ENCODE measurements at regions not wholly inside any gene's neighbourhood (a gene's known extent, or its start where the extent isn't known, plus 50 kb on each side); places are given as distances from the start of the nearest gene placed in this dataset.

GRCh38 chr6:150456466-150456865, 87.7 kb downstream of the IYD start:
- DNase-seq = no peak
- TF ChIP-seq CTCF (IDR thresholded peaks at IDR 0.05) = no peak
- Histone ChIP-seq H3K4me1 (no peaks in the 10 kb centered on the region), H3K9me3 (no peaks in the 10 kb centered on the region), H3K9ac (ENCODE audit: low read depth in 2 of 2, low read length in 2 of 2) (no peak overlapping the region), H3K4me3 (no peak overlapping the region), H3K27me3 (no peaks in the 10 kb centered on the region), H3K27ac (no peak overlapping the region), H3K36me3 (no peaks in the 10 kb centered on the region)
- intact Hi-C loops (cut with DNase I) = no loop called here

GRCh38 chr6:150456902-150457643, 88.3 kb downstream of the IYD start:
- intact Hi-C loops (cut with DNase I) = no loop called here
- no peaks in the 10 kb centered on the region for H3K9me3 ChIP-seq
- no peak overlapping the region for H3K9ac ChIP-seq (ENCODE audit: low read depth in 2 of 2, low read length in 2 of 2)
- H3K36me3 ChIP-seq = no peaks in the 10 kb centered on the region
- H3K27ac ChIP-seq = no peak overlapping the region
- no peak for DNase-seq
- TF ChIP-seq CTCF (IDR thresholded peaks at IDR 0.05) = no peak
- no peaks in the 10 kb centered on the region for H3K4me1 ChIP-seq
- H3K4me3 ChIP-seq = no peak overlapping the region
- no peaks in the 10 kb centered on the region for H3K27me3 ChIP-seq

- Histone ChIP-seq H3K27ac (no peak overlapping the region), H3K4me1 (no peaks in the 10 kb centered on the region), H3K27me3 (no peaks in the 10 kb centered on the region), H3K36me3 (no peaks in the 10 kb centered on the region), H3K4me3 (no peak overlapping the region), H3K9ac (ENCODE audit: low read depth in 2 of 2, low read length in 2 of 2) (no peak overlapping the region), H3K9me3 (no peaks in the 10 kb centered on the region)
- no peak for TF ChIP-seq CTCF (IDR thresholded peaks at IDR 0.05)
- no peak for DNase-seq
- intact Hi-C loops (cut with DNase I) = no loop called here
Observed at GRCh38 chr6:150458579-150458978, 89.8 kb downstream of the IYD start.

GRCh38 chr6:150463852-150464251, 95.0 kb downstream of the IYD start:
- Histone ChIP-seq H3K36me3 (no peaks in the 10 kb centered on the region), H3K4me3 (no peak overlapping the region), H3K9ac (ENCODE audit: low read depth in 2 of 2, low read length in 2 of 2) (no peak overlapping the region), H3K27ac (no peak overlapping the region), H3K9me3 (no peaks in the 10 kb centered on the region), H3K27me3 (no peaks in the 10 kb centered on the region), H3K4me1 (no peaks in the 10 kb centered on the region)
- no peak for TF ChIP-seq CTCF (IDR thresholded peaks at IDR 0.05)
- DNase-seq = no peak
- intact Hi-C loops (cut with DNase I) = no loop called here

GRCh38 chr6:150464966-150465365, 96.2 kb downstream of the IYD start:
- DNase-seq = no peak
- H3K4me1 ChIP-seq = no peaks in the 10 kb centered on the region
- no peak for TF ChIP-seq CTCF (IDR thresholded peaks at IDR 0.05)
- no peak overlapping the region for H3K9ac ChIP-seq (ENCODE audit: low read depth in 2 of 2, low read length in 2 of 2)
- H3K27me3 ChIP-seq = no peaks in the 10 kb centered on the region
- no peak overlapping the region for H3K4me3 ChIP-seq
- intact Hi-C loops (cut with DNase I) = no loop called here
- H3K36me3 ChIP-seq = no peaks in the 10 kb centered on the region
- no peaks in the 10 kb centered on the region for H3K9me3 ChIP-seq
- H3K27ac ChIP-seq = no peak overlapping the region
